GM21528 (cell line): ENCODE measurements at regions not wholly inside any gene's neighbourhood (a gene's known extent, or its start where the extent isn't known, plus 50 kb on each side); places are given as distances from the start of the nearest gene placed in this dataset.
"Not testable (repeated sequence)": the region's sequence is repeated elsewhere in the genome, so short reads cannot be mapped to it uniquely, and the experiment has no call there.

Experiments used
- ATAC-seq: cut with Tn5 transposase; IDR thresholded peaks from one replicate; pipeline ENCODE4 v1.9.1; 2021; ENCODE audit warnings: mild to moderate bottlenecking, moderate library complexity; ENCODE audit not compliant: unreplicated experiment, low FRiP score

GRCh38 chr6:82506526-82506925 lies 142.9 kb downstream of the TPBG start:
- ATAC-seq = no peak

DNA sequence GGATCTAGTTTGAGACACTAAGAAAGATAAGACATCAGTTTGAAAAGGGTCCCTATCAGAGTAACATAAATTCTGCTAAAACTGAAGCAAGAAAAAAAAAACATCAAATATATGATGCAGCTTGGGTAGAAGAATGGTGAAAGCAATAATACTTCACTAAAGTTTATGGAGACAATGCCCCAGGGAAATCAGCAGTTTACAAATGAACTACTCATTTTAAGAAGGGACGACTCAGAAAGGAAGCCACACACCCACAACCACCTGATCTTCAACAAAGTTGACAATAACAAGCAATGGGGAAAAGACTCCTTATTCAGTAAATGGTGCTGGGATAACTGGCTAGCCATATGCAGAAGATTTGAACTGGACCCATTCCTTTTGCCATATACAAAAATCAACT lies 143.5 kb downstream of the TPBG start:
- no peak for ATAC-seq

DNA sequence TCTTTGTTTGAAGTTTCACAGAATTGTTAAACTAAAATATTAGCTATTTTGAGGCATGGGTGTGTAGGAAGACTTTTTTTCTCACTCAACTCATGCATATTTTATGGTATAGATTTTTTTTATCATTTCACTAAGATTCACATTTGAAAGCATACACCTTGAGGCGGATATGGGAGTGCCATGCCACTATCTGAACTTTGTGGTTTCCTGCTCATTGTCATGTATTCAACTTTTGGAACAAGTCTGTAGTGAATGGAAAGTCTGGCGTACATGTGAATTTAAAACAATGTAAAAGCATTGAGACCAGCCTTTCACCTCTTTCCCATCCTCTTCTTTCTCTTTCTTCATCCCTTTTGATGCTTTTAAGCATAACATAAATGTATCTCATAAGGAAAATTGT lies 147.9 kb downstream of the TPBG start:
- ATAC-seq = no peak

DNA sequence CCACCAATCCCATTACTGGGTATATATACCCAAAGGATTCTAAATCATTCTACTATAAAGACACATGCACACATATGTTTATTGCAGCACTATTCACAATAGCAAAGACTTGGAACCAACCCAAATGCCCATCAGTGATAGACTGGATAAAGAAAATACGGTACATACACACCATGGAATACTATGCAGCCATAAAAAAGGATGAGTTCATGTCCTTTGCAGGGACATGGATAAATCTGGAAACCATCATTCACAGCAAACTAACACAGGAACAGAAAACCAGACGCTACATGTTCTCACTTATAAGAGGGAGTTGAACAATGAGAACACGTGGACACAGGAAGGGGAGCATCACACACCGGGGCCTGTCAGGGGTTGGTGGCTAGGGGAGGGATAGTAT lies 154.3 kb downstream of the TPBG start:
- ATAC-seq = not testable (repeated sequence)

GRCh38 chr6:82521369-82521768 lies 157.8 kb downstream of the TPBG start:
- no peak for ATAC-seq

DNA sequence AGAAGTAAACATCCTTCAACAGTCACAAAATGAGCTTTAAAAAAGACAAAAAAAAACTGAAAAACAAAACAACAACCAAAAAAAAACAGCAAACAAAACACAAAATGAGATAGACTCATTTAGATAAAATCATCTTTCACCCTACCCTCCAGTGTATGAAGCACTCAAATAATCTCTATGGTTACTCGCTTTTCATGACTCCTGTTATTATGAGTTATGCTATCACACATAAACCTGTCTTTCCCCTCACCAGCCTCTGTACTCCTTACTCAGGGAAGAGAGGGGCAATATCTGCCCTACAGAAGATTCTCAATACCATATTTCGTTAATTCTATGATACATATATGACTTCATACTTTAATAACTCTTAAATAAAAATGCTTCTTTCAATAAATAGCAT lies 158.2 kb downstream of the TPBG start:
- no peak for ATAC-seq

DNA sequence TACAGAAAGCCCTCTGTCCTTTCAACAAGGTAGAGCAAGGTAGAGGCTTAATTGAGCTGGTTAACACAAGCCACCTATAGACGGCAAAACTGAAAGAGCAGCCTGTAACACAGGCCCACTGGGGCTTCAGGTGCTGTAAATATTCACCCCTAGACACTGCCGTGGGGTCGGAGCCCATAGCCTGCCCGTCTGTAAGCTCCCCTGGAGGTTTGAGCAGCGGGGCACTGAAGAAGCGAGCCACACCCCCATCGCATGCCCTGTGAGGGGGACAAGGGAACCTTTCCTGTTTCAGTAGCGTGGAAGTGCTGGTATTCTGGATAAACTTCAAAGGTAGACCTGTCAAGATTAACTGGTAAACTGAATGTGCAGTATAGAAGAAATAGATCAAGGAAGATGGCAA lies 160.4 kb downstream of the TPBG start:
- ATAC-seq = no peak

- ATAC-seq = no peak
These were observed 162.3 kb downstream of the TPBG start for GRCh38 chr6:82525775-82526495.

DNA sequence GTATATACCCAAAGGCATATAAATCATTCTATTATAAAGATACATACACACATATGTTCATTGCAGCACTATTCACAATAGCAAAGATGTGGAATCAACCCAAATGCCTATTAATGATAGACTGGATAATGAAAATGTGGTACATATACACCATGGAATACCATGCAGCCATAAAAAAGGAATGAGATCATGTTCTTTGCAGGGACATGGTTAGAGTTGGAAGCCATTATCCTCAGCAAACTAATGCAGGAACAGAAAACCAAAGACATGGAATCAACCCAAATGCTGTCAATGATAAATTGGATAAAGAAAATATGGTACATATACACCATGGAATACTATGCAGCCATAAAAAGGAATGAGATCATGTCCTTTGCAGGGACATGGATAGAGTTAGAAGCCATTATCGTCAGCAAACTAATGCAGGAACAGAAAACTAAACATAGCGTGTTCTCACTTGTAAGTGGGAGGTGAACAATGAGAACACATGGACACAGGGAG lies 166.4 kb downstream of the TPBG start:
- not testable (repeated sequence) for ATAC-seq

DNA sequence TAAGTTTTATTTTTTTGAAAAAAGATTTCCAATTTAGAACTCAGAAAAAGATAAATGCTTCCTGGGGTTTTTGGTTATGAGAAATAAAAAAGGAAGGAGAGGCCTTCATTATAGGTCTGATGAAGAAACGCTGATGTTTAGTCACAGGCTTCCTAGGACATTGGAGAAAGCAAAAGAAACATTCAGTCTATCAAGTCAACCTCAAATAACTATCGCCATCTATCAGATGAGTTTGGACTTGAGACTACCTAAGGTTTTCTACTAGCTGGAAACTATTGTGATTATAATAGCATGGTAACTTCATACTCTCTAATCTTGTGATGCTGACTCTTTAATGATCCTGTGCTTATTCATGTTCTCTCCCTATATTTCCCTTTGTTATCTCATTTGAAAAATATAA lies 171.3 kb downstream of the TPBG start:
- no peak for ATAC-seq

DNA sequence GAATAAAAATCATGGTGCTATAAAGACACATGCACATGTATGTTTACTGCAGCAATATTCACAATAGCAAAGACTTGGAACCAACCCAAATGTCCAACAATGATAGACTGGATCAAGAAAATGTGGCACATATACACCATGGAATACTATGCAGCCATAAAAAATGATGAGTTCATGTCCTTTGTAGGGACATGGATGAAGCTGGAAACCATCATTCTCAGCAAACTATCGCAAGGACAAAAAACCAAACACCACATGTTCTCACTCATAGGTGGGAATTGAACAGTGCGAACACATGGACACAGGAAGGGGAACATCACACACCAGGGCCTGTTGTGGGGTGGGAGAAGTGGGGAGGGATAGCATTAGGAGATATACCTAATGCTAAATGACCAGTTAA lies 185.9 kb downstream of the TPBG start:
- not testable (repeated sequence) for ATAC-seq

- ATAC-seq = not testable (repeated sequence)
These were observed 187.7 kb downstream of the TPBG start for GRCh38 chr6:82551311-82551710.

GRCh38 chr6:82551831-82552230 lies 188.2 kb downstream of the TPBG start:
- ATAC-seq = no peak

GRCh38 chr6:82553863-82554531 lies 190.4 kb downstream of the TPBG start:
- ATAC-seq = no peak

- ATAC-seq = no peak
These were observed 191.0 kb downstream of the TPBG start for GRCh38 chr6:82554666-82555065.

DNA sequence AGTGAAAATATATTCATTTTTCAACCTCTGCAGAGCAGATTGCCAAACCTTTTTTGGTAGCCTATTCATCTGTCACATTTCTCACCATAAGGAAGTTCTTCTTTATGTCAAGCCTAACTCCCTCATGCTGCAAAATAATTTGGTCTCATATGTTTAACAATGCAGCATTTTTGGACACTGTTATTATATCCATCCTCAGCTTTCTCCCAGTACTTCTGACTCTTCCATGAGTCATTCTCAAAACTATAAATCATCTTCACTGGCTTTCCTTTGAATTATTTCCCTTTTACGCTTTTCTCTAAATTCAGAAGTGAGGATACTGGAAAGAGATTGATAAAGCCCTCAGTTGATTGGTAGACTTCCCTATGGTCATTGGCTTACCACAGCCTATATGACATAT lies 192.2 kb downstream of the TPBG start:
- ATAC-seq = no peak

- not testable (repeated sequence) for ATAC-seq
These were observed 194.9 kb downstream of the TPBG start for GRCh38 chr6:82558531-82558930.

GRCh38 chr6:82567621-82568020 lies 204.0 kb downstream of the TPBG start:
- ATAC-seq = no peak

- no peak for ATAC-seq
These were observed 204.8 kb downstream of the TPBG start for GRCh38 chr6:82568290-82568993.

- no peak for ATAC-seq
These were observed 205.4 kb downstream of the TPBG start for GRCh38 chr6:82569022-82569421.

GRCh38 chr6:82570083-82570482 lies 206.5 kb downstream of the TPBG start:
- ATAC-seq = no peak
